ENCODE measurements at regions not wholly inside any gene's neighbourhood (a gene's known extent, or its start where the extent isn't known, plus 50 kb on each side); places are given as distances from the start of the nearest gene placed in this dataset.

DNA sequence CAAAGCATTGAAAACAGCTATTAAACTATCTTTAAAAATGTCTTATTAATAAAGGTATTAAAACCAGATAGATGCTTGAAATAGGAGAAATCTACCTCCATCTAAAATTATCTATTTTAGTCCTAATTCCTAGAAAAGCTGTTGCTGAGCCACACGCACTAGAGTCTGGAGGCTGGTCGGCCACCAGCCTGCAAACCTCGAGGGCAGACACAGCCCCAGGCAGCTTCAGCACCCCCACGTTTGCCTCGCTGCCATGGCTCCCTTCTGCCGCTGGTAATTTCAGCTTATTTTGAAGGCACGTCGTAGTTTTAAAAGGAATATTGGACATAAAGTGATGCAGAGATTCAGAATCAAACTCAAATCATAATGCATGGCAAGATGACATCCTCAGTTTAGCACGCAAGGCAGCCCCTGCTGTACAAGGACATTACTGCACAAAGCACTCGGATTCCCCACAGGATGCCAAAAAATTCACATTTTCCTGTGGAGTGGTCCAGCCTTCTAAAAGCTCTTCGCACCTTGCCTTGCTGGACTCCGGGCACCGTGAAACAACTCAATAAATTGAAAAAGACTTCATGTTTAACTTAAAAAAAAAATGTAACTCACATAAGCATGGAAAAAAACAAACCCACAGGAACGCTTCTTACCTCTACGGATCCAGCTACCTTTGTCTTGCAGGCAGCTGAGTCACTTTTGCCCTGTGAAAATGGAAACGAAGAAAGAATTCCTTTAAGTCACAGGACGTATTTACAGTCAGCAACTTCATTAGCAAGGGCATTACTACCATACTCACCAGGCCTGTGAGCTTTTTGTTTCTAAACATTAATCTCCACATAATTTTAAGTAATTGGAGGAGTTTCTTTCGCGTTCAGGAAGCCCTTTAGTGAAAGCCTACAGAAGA is 143.4 kb upstream of the RPS6KA2 start:
- DNase-seq, result no peak

DNA sequence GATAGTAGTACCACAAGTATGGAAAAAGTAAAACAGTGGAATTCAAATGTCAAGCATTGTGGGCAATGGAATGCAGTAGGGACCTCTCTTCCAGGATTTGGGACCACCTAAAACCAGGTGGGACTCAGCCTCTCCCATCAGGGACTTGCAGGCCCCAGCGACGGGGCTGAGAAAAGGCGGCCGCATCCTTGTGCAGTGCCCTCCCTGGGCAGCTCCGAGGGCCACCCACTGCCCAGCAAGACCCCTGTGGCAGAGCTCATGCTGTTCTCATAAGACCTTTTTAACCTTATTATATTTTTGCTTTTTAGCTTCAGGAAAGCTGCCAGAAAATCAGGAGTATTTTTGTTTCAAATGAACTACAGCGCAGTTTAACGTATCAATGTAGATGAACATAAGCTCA is 142.6 kb upstream of the RPS6KA2 start:
- DNase-seq, result no peak

DNA sequence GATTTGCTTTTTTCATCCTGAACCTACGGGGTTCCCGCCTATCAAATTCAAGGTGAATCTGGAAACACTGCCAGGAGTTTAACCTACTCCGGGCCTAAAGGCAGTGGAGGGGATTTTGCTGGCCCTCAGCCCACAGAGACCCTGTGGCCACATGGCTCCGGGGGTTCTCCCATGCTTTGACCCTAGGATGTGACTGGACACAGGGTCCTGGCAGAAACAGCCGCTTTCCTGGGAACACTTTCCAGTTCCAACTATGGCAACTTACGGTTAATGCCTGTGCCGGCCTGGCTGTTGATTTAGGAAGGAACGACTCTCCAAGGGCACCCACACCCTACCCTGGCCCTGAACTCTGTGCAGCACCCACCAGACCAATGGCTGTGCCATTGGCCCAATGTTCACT is 141.7 kb upstream of the RPS6KA2 start:
- no peak for DNase-seq

DNA sequence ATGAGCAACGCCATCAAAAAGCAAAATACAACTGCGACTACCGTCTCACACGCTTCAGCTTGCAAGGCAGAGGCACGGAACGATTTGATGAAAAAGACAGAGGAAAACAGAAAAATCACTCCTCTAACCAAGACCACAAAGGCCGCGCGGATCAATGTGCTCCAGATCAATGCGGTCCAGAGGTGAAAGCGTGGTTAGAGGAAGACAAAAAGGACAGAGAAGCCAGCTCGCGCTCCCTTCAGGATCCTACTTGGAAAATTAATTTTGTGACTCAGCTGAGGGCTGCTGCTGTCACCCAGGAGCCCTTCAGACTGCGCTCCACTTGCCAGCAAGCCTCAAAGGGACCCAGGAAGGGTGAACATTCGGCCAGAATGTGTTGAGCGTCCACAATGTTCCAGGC is 140.2 kb upstream of the RPS6KA2 start:
- DNase-seq, result no peak

DNA sequence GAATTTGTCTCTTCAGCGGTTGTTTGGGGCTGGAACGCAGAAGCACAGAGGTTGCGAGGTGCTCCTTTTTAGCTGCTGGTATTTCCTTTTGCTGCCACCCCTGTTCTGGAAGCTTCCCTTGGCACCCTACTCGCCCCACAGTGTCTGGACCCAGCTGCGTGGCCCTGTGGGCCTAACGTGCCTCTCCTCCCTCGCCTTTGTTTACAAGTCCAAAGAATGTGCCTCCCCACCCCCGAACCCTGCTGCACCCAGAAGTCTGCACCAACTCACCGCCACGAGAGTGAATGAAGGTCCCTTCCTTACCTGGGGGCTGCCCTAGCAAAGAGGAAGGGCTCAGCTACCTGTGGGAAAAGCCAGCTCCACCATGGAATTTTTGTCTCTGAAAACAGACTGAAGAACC is 139.7 kb upstream of the RPS6KA2 start:
- no peak for DNase-seq

- no peak for DNase-seq
Measured at GRCh38 chr6:166765234-166765541, 138.1 kb upstream of the RPS6KA2 start.

DNA sequence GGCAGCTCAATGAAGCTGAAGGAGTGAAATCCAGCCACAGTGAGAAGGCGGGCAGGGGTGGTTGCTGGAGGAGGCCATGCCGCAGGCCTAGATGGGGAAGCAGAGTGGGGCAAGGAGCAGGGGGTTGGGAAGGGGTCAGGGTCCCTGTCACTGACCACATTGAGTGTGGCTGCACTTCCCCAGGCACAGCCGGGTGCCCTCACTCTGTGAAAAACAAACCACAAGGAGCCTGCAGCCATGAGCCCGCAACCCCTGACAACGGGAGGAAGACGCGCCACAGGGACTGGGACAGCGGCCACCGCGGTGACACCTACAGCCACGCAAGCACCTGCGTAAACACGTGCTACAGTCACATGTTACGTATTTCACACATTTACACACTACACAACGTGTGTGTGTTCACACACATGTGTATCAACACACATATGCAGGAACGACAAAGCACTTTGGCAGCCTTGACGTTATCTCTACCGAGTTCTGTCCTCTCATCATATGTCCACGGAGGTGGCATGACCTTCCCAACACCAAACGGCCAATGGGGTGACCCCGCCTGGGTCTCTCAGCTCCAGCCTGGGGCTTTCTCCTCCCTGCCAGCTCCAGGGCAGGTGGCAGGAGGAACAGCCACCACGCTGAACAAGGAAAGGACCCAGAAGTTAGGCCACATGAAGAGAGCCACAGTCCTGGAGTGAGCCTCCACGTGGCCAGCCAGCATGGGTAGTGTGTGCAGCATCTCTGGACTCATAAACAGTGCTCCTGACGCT is 137.6 kb upstream of the RPS6KA2 start:
- no peak for DNase-seq

- DNase-seq, result no peak
Measured at GRCh38 chr6:166763606-166764472, 136.8 kb upstream of the RPS6KA2 start.

DNA sequence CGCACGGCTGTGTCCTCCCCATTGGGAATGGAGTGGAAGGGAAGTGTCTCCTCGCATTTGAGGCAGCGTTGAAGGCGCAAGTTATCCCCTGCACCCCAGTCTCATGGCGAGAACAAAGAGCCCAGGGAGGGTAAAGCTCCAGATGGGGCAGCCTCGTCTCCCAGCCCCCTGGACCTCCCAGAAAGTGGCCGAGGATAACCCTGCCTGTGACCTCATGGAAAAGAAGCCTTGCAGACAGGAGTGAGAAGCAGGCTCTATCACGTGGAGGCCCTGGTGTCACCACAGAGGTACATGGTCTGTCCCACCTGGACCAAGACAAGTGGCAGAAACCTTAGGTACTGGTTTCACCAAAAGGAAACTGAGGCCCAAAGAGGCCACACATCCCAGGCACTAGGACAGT is 134.8 kb upstream of the RPS6KA2 start:
- DNase-seq, result no peak

- DNase-seq, result peak; percentile 67 to 69
Measured at GRCh38 chr6:166760288-166760687, 133.2 kb upstream of the RPS6KA2 start.

DNA sequence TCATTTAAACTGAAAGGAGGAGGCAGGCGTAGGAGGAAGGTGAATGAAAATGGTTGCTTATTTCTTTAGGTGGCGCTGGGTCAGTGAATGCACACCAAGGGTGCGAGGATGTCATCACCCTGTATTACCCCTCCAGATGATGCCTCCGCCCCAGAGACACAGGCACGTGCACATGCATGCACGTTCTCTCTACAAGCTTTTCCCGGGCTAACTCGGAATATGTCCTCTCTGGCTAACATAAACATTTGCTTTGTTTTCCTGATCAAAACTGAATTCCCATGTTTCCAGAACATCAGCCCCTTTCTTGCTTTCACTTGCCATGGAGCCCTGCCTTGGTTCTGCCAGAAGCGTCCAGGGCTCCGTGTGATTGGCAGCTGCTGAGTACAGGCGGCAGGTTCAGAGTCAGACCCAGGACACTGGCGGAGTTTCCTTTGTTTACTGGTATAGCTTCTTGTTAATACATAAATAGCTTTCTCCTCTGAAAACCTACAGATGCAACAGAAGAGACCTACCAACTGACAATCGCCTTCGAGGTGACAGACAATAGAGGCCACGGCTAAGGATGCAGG is 131.2 kb upstream of the RPS6KA2 start:
- DNase-seq, result no peak

- no peak for DNase-seq
Measured at GRCh38 chr6:166757232-166758135, 130.4 kb upstream of the RPS6KA2 start.

GRCh38 chr6:166754218-166755030 is 127.4 kb upstream of the RPS6KA2 start:
- DNase-seq, result no peak

DNA sequence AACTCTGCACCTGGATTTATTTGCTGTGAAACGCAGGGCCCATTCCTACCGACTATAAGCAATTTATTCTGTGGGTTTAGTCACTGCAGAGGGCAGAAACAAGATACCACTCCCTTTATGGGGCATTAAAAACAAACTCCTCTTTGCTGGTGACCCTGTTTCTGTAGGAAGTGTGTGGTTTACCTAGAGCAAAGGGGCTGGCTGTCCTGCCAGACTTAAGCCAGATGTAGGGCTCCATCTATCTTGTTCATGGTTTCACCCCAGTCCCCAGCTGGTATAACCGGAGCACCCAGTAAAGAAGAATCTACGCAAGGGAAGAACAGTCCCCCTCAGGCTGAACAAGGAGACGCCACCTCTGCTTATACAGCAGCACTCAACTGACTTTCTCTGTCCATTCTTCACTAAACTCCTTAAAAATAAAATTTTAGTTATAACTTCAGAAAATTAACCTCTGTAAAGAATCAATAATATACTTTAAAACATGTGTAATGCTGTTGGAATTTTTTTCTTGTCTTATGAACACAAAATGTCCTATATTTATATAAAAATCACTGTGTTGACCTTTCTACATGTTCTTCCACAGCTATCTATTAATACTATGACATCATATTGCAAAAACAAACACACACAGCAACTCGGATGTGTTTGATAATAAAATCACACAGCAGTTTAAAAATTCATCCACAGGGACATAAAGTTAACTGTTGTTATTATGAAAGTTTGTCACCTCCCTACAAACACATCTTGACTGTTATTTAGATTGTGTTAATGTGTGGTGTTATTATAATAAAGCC is 126.1 kb upstream of the RPS6KA2 start:
- no peak for DNase-seq

DNA sequence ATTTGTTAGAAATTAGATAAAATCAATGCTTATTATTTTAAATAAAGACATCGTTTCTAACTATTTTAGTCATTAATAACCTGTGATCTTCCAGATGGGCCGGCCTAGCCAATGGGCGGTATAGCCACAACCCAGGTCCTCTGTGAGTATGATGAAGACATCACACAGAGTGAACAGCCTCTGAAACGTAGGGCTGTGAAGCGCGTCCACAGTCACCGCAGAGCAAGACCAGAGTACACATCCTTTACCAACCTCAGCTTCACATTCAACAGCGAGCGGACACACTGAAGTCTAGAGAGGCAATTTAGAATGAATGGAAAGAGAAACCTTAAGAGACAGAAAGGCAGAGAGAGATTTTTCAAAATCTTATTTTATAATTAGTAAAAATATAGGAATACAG is 125.0 kb upstream of the RPS6KA2 start:
- no peak for DNase-seq

GRCh38 chr6:166751051-166751595 is 124.1 kb upstream of the RPS6KA2 start:
- no peak for DNase-seq

DNA sequence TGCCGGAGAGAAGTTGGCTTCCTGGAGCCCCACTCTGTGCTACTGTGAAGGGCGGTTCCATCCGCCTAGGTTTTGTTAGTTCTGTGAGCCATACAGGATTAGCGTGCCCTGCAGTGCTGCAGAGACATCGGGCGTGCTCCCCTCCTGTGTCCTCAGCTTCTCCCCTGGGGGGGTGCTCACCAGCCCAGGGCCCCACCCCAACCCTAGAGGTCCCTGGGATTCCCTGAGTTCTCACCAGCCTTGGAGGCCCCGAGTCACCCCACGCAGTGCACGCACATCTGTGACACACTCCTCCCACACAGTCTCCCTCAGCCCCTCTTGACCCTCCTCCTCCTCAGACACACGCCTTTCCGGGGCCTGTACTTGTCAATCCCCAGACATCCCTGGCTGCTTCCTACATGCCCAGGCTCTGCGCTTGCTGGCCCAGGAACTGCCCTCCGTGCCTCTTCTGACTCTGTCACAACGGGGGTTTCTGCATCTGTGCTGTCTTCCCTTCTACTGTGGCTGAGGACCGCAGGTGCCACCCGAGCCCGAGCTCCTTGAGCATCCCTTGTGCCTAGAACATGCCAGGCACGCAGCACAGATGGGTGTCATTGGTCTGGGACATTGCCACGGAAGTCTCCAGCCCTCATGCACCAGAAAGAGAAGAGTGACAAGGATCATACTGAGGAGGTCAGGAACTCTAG is 123.2 kb upstream of the RPS6KA2 start:
- DNase-seq, result no peak

GRCh38 chr6:166749666-166750065 is 122.6 kb upstream of the RPS6KA2 start:
- no peak for DNase-seq

All from activated CD4-positive, alpha-beta T cell treated with anti-CD3 and anti-CD28 coated beads for 4 hours (primary cell).